Medulla oblongata (tissue), 1 donor: ENCODE measurements at regions not wholly inside any gene's neighbourhood (a gene's known extent, or its start where the extent isn't known, plus 50 kb on each side); places are given as distances from the start of the nearest gene placed in this dataset.
"Not testable (repeated sequence)": the region's sequence is repeated elsewhere in the genome, so short reads cannot be mapped to it uniquely, and the experiment has no call there.

Experiments used
- DNase-seq: peaks from one replicate; pipeline ENCODE4 v3.0.0-alpha.2; 2015; ENCODE audit errors: extremely low spot score

- DNase-seq: no peak
These were observed 274.4 kb downstream of the LRIG3 start for GRCh38 chr12:58645946-58646345.

- DNase-seq: no peak
These were observed 272.8 kb downstream of the LRIG3 start for GRCh38 chr12:58647495-58647894.

GRCh38 chr12:58648176-58648575 lies 272.1 kb downstream of the LRIG3 start:
- DNase-seq: no peak

GRCh38 chr12:58651850-58652249 lies 268.5 kb downstream of the LRIG3 start:
- no peak for DNase-seq

GRCh38 chr12:58654021-58654420 lies 266.3 kb downstream of the LRIG3 start:
- no peak for DNase-seq

- no peak for DNase-seq
These were observed 264.9 kb downstream of the LRIG3 start for GRCh38 chr12:58655375-58655774.

- DNase-seq: no peak
These were observed 263.9 kb downstream of the LRIG3 start for GRCh38 chr12:58656254-58657009.

- DNase-seq: no peak
These were observed 263.1 kb downstream of the LRIG3 start for GRCh38 chr12:58657190-58657589.

- no peak for DNase-seq
These were observed 254.9 kb downstream of the LRIG3 start for GRCh38 chr12:58665375-58665774.

- no peak for DNase-seq
These were observed 252.1 kb downstream of the LRIG3 start for GRCh38 chr12:58668233-58668632.

- DNase-seq: no peak
These were observed 251.4 kb downstream of the LRIG3 start for GRCh38 chr12:58668871-58669270.

GRCh38 chr12:58670623-58671022 lies 249.7 kb downstream of the LRIG3 start:
- no peak for DNase-seq

GRCh38 chr12:58671196-58671595 lies 249.1 kb downstream of the LRIG3 start:
- no peak for DNase-seq

GRCh38 chr12:58673021-58673420 lies 247.3 kb downstream of the LRIG3 start:
- DNase-seq: no peak

- not testable (repeated sequence) for DNase-seq
These were observed 242.5 kb downstream of the LRIG3 start for GRCh38 chr12:58677833-58678232.

- DNase-seq: no peak
These were observed 241.6 kb downstream of the LRIG3 start for GRCh38 chr12:58678753-58679152.

- no peak for DNase-seq
These were observed 238.6 kb downstream of the LRIG3 start for GRCh38 chr12:58681730-58682129.

GRCh38 chr12:58695263-58695662 lies 225.0 kb downstream of the LRIG3 start:
- no peak for DNase-seq

- no peak for DNase-seq
These were observed 218.8 kb downstream of the LRIG3 start for GRCh38 chr12:58701536-58701935.

- DNase-seq: no peak
These were observed 216.4 kb downstream of the LRIG3 start for GRCh38 chr12:58703866-58704265.

GRCh38 chr12:58704770-58705169 lies 215.5 kb downstream of the LRIG3 start:
- not testable (repeated sequence) for DNase-seq

- DNase-seq: no peak
These were observed 209.4 kb downstream of the LRIG3 start for GRCh38 chr12:58710901-58711300.

GRCh38 chr12:58711974-58712373 lies 208.3 kb downstream of the LRIG3 start:
- no peak for DNase-seq

- DNase-seq: no peak
These were observed 207.3 kb downstream of the LRIG3 start for GRCh38 chr12:58712976-58713375.
